ENCODE measurements at regions not wholly inside any gene's neighbourhood (a gene's known extent, or its start where the extent isn't known, plus 50 kb on each side); places are given as distances from the start of the nearest gene placed in this dataset.
A peak's percentile ranks its signal among the peaks of the same experiment; 100 is the strongest.
"Not testable (repeated sequence)": the region's sequence is repeated elsewhere in the genome, so short reads cannot be mapped to it uniquely, and the experiment has no call there.

DNA sequence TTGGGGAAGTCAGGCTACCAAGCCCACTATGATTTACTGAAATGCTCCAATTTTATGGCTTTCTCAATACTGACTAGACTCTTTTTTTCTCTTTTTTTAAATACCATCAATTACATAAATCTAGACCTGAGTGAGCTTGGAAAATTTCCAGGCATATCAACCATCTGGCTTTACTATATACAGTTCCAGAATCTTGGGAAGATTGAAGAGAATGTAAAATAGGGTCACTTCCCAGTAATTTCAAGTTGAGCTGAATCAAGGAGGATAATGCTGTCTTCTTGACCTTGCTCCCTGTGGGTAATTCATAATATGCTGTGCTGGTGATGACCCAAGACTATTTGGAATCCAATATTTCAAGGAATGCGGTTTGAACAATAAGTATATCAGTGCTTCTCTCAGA lies 108.1 kb downstream of the MAP3K21 start:
- DNase-seq (ENCODE audit: low read depth in 2 of 3, low spot score in 1 of 3), result no peak

DNA sequence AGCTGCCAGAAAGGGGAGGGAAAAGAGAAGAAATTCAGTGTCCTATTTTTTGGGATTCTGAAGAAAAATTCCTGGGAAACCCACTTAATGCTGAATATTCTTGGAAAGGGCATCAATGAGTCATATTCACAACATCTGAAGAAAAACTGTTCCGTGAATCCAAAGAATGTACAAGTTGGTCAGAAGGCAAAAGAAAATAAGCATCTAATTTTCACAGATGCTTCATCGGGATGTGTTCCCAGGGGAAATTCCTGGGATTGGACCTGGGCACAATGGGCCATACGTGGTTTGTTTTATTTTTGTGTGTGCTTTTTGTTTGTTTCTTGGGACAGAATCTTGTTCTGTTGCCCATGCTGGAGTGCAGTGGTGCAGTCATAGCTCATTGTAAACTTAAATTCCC lies 112.2 kb downstream of the MAP3K21 start:
- DNase-seq (ENCODE audit: low read depth in 2 of 3, low spot score in 1 of 3), result no peak

DNA sequence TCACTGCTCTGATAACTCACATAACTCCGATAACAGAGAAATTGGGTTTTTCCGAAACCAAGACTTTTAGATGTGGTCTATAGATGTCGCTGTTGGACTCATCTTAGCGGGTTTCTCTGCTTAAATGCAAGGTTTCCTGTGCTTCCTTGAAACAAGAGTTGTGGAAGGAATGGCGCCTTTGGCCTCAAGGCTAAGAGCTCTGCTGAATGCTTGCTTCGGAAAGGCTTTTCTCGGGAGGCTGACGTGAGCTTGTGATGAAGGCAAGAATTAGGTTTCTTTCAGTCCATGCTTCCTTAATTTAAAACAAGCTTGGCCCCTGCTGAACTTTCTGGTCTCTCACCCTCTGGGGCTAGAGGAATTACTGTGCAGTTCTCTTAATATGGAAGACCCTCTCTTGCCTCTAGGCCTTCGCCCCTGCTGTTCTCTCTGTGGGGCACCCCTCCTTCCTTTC lies 113.5 kb downstream of the MAP3K21 start:
- DNase-seq (ENCODE audit: low read depth in 2 of 3, low spot score in 1 of 3), result peak in 1 of 3 donors; percentile 14

DNA sequence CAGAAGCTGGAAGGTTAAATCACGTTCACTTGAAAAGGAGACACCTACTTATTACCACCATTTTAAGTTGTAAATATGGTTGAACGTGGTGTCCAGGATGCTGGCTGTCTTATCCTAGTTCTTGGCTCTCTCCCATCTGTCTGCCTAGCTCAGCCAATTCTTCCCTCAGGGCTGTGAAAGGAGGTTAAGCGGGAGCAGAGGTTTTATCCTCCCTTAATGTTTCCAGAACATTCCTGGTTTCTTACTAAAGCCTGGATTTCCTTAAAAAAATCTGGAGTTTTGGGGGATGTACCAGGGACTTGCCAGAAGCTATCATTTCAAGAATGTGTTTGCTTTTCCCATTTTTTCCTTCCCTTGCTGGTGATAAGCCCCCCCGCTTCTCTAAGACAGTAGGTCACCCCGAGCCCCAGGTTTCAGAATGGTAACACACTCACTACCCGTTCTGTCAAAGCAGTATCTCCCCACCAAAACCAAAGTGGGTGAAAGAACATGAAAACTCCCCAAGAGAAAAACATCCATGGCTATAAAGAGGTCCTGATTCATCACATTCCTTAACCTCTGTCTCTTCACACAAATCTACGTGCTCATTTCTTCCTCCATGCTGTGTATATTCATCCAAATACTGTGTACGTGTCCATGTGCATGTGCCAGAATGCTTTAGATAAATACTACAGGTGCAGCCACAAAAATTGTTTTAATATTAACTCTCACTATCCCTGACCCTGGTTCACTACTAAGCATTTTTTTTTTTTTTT lies 114.7 kb downstream of the MAP3K21 start:
- DNase-seq (ENCODE audit: low read depth in 2 of 3, low spot score in 1 of 3), result no peak

DNA sequence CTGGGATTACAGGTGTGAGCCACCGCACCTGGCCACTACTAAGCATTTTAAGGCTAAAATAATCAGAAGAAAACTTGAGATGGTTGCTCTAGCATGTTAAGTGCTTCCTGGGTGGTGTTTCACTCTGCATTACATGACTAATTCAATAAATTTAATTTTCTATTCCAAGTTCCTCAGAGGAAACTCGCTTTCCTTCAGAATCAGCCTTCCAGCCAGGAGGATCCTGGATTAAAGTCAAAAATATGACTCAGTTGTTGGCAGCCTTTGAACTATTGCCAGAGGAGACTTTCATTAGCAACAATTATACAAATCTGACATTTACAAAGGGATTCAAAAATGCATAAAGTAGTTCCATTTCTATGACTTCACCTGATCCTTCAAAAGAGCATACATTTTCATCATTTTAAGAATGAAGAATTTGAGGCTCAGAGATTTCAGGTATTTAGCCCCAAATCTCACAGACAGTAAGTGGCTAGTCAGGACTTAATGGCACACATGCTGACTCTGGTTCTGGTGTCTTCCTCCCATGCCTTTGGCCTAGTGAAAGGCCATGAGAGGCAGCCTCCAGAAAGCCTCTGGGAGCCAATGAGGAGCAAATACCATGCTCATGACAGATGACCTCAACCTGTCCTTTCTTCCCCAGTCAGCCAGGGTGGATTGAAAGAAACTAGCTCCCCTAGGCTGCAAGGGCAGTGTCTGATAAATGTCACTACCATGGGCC lies 115.7 kb downstream of the MAP3K21 start:
- no peak for DNase-seq (ENCODE audit: low read depth in 2 of 3, low spot score in 1 of 3)

DNA sequence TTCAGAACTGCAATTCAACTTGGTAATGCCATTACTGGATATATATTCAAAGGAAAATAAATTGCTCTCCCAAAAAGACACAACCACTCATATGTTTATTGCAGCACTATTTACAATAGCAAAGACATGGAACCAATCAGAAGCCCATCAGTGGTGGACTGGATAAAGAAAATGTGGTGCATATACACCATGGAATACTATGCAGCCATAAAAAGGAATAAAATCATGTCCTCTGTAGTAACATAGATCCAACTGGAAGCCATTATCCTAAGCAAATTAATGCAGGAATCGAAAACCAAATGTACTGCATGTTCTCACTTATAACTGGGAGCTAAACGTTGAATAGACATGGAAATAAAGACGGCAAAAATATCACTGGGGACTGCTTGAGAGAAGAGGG lies 117.0 kb downstream of the MAP3K21 start:
- DNase-seq (ENCODE audit: low read depth in 2 of 3, low spot score in 1 of 3), result no peak

DNA sequence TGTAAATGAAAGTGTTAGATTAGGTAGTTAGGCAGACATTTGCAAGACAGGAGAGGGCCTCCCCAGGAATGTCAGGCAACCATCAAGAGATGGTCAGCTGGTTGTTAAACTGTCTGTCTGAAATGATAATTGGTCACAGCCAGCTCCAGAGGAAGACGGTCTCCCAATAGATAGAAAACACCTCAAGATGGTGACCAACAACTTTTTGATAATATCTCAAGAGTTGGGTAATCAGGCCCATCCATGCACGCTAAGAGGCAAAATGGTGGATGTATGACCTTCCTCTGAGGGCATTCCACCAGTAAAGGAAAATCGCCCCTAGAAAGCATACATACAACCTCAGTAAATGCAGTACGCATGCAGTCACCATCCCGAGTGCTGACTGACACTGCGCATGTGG lies 118.2 kb downstream of the MAP3K21 start:
- DNase-seq (ENCODE audit: low read depth in 2 of 3, low spot score in 1 of 3), result no peak

DNA sequence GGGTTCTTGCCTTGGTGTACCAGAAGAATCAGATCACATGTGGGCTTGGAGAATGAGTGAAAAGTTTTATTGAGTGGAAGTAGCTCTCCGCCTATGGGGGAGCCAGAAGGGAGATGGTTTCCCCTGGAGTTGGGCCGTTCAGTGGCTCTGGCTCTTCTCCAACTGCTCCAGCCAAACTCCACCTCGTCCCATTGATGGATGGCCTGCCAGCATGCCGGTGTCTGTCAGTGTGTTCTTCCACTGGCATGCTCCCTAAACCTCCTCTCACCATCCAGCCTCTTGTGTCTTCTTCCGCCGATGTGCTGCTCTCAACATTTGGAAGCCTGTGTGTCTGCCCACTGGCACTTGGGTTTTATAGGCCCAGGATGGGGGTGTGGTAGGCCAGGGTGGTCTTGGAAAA lies 119.4 kb downstream of the MAP3K21 start:
- no peak for DNase-seq (ENCODE audit: low read depth in 2 of 3, low spot score in 1 of 3)

DNA sequence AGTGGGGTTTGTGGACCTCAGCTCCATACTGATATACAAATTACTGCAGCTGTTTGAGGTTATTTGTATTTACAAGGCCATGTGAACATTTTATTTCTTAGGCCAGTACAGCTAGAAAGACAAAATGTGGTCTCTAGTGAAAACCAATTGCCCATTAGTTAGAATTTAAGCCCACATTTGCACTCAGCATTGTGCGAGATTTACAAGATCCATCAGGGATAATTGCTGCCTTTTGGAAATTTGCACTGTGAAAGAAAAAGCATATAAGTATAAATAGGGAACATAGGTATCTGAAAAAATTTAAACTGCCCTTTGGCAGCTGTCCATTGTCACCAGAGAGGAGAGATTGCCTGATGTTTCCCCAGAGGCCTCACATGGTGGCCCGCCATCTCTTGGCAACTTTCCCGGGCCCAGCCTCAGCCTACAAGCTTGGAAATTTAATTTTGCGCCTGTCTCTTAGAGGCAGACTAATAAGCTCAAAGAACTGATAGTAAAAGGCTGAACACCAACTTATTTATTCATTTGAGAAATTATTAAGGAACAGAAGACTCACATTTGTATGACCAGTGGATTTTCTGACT lies 120.7 kb downstream of the MAP3K21 start:
- no peak for DNase-seq (ENCODE audit: low read depth in 2 of 3, low spot score in 1 of 3)

DNA sequence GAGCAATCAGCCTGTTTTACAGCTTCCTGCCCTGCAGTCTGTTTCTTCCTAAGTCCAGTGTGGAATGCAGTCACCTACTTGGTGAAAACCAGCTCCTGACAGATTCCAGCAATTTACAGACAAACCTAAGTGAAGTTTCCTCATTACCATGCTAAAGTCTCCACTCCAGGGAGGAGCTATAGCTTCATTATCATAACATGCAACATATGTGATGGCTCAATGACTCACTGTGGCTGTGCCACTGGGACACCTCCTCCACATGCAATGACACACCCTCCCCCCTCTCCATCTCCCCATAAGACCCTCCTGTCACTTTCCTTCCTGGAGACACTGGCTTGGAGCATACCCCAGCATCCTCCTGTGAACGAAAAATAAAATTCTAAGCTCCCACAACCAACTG lies 125.2 kb downstream of the MAP3K21 start:
- DNase-seq (ENCODE audit: low read depth in 2 of 3, low spot score in 1 of 3), result no peak

DNA sequence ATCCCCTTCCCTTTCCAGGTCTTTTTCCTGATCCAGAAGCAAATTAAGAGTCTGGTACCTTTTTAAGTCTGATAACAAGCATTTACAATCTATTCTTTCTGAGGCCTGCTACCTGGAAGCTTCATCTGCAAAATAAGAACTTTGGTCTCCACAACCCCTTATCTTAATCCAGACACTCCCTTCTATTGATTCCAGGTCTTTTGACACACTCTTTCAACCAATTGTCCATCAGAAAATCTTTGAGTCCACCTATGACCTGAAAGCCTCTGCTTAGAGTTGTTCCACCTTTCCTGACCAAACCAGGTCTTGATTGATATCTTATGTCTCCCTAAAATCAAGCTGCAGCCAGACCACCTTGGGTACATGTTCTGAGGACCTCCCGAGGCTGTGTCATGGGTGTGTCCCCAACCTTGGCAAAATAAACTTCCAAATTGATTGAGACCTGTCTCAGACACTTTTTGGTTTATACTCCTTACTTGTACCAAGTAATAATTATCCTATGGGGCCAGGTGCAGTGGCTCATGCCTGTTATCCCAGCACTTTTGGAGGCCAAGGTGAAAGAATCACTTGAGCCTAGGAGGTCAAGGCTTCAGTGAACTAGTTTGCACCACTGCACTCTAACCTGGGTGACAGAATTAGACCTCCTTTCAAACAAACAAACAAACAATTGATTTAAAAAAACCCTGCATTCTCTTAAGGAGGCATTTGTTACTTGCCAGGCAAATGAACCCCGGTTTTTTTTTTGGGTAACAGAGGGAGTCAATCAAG lies 126.1 kb downstream of the MAP3K21 start:
- DNase-seq (ENCODE audit: low read depth in 2 of 3, low spot score in 1 of 3), result no peak

DNA sequence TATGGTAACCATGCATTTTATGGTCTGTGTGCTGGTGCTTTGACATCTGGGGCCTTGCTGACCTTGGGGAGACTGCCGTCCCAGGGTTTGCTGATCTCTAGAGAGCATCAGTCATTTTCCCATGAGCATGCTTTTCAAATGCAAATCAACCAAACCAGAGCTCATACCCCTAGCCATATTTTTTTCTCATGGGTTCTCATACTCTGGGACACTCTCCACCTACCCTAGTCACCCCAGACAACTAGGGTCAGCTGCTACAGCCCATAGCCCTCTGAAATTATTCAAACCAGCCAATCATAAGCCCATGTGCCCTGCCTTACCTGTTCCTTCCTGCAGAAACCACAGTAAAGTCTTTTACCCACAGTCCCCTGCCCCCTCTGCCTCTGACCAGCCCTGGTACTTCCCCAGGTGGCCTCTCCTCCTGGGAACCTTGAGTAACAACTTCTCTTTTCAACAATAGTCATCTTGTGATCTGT lies 132.0 kb downstream of the MAP3K21 start:
- DNase-seq (ENCODE audit: low read depth in 2 of 3, low spot score in 1 of 3), result no peak

DNA sequence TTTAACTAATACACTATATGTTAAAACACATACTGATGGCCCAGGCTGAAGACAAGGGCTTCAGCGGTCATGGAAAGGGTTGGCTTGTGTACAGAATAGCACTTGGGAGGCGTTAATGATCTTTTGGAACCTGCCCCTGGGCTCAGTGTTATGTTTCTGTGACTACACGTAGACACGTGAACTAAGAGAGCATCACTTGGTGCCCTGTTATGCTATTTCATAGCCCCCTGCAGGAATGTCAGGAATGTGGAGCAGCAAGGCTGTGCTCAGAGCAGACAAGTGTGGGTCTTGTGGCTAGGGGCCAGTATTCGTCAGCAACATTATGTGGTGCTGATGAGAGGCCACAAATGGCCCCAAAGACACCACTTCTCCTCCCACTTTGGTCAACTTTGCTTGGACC lies 132.4 kb downstream of the MAP3K21 start:
- no peak for DNase-seq (ENCODE audit: low read depth in 2 of 3, low spot score in 1 of 3)

DNA sequence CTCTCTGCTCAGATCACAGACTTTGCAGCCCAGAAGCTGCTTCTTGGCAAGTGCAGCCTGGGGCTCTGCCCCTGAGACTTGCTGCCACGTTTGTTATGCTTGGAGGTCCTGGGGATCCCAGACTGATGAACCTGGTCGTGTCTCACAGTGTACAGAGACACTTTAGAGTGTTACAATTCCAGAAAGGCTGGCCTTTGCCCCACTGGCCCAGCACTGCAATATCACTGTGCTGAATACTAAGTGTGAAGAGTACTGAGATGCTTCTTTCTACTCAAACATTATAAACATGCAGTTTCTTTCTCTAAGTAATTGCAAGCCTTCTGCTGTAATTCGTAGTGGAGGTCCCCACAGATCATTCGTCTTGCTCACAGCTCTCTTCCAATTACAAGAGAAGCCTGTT lies 133.2 kb downstream of the MAP3K21 start:
- no peak for DNase-seq (ENCODE audit: low read depth in 2 of 3, low spot score in 1 of 3)

DNA sequence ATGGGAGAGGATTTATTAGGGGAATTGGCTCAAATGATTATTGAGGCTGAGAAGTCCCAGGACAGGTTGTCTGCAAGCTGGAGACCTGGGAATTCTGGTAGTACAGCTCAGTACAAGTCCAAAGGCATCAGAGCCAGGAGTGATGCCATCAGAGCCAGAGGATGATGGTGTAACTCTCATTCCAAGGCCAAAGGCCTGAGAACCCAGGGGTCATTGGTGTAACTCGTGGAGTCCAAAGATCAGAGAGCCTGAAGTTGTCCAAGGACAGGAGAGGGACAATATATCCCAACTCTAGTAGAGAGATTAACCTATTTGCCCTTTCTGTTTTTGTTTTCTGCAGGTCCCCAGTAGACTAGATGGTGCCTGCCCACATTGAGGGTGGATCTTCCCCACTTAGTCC lies 134.3 kb downstream of the MAP3K21 start:
- no peak for DNase-seq (ENCODE audit: low read depth in 2 of 3, low spot score in 1 of 3)

DNA sequence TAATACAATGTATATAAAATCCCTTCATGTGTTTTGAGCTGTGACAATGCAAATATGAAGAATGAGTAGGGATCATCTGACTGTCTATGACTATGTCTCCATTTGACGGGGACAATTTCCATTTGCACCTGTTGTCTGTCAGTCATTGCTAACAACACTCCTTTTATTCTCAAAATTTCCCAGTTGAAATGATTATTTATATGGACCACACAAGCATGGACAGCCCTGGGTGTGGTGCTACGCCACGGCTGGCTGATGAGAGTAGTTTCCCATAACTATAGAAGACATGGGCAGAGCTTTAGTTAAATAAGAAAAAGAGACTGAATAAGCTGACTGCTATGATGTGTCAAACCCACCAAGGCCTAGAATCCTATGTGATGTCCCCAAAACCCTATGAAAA lies 135.8 kb downstream of the MAP3K21 start:
- DNase-seq (ENCODE audit: low read depth in 2 of 3, low spot score in 1 of 3), result no peak

DNA sequence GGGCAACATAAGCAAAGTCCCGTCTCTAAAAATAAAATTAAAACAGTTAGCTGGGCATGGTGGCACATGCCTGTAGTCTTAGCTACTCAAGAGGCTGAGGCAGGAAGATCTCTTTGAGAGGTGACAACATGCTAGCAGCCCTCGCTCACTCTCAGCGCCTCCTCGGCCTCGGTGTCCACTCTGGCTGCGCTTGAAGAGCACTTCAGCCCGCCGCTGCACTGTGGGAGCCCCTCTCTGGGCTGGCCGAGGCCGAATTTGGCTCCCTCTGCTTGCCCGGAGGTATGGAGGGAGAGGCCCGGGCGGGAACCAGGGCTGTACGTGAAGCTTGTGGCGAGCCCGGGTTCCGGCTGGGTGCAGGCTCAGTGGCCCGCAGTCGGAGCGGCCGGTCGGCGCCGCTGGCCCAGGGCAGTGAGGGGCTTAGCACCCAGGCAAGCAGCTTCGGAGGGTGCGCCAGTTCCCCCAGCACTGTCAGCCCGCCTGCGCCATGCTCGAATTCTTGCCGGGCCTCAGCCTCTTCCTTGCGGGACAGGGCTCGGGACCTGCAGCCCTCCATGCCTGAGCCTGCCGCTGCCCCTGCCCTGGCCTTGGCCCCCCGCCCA lies 138.3 kb downstream of the MAP3K21 start:
- no peak for DNase-seq (ENCODE audit: low read depth in 2 of 3, low spot score in 1 of 3)

DNA sequence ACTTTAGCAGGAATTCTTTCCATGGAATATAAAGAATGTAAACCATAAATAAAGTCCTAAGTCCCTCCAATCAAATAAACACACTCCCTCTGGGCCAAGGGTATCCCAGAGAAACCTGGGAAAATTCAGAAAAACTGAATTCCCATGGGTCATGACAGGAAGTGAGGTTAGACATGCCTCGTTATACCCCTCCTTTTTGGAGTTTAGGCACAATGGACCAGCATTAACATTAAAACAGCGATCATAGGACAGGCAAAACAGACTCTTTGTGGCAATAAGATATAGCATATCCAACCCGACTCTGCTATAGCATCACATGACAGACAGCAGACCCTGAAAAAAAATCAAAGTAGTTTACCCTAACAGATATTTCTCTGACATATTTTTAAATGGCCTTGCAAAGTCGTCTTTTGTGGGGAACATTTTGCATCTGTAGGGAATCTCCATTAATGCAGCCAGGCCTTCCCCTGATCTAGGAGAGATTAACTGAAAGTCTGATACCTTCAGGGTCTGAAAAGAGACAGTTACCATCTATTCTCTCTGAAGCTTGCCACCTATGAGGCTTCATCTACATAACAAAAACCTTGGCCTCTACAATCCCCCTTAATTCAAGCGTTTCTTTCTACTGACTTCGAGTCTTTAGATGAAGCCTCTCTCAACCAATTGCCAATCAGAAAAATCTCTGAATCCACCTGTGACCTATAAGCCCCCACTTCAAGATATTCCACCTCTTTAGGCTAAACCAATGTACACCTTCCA lies 143.0 kb upstream of the KCNK1 start:
- DNase-seq (ENCODE audit: low read depth in 2 of 3, low spot score in 1 of 3), result no peak

DNA sequence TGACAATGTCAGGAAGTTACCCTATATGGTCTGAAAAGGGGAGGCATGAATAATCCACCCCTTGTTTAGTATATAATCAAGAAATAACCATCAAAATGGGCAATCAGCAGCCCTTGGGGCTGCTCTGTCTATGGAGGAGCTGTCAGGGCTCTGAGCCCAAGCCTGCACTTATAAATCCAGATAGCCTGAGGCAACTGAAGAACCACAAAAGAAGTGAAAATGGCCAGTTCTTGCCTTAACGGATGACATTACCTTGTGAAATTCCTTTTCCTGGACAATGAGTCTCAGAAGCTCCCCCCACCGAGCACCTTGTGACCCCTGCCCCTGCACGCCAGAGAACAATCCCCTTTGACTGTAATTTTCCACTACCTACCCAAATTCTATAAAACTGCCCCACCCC lies 142.1 kb upstream of the KCNK1 start:
- not testable (repeated sequence) for DNase-seq (ENCODE audit: low read depth in 2 of 3, low spot score in 1 of 3)

DNA sequence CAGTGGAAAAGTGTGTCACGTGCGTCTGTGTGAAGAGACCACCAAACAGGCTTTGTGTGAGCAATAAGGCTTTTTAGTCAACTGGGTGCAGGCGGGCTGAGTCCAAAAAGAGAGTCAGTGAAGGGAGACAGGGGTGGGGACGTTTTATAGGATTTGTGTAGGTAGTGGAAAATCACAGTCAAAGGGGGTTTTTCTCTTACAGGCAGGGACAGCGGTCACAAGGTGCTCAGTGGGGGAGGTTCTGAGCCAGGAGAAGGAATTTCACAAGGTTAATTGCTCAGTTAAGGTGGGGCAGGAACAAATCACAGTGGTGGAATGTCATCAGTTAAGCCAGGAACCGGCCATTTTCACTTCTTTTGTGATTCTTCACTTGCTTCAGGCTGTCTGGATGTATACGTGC lies 141.1 kb upstream of the KCNK1 start:
- not testable (repeated sequence) for DNase-seq (ENCODE audit: low read depth in 2 of 3, low spot score in 1 of 3)
